NCI-H187 treated with DMSO at 0.1 percent for 48 hours (cell line): ENCODE measurements at regions not wholly inside any gene's neighbourhood (a gene's known extent, or its start where the extent isn't known, plus 50 kb on each side); places are given as distances from the start of the nearest gene placed in this dataset.

Experiments used
- DNase-seq: peaks from one replicate; lab custom pipeline; 2025; lab: John Stamatoyannopoulos, UW

DNA sequence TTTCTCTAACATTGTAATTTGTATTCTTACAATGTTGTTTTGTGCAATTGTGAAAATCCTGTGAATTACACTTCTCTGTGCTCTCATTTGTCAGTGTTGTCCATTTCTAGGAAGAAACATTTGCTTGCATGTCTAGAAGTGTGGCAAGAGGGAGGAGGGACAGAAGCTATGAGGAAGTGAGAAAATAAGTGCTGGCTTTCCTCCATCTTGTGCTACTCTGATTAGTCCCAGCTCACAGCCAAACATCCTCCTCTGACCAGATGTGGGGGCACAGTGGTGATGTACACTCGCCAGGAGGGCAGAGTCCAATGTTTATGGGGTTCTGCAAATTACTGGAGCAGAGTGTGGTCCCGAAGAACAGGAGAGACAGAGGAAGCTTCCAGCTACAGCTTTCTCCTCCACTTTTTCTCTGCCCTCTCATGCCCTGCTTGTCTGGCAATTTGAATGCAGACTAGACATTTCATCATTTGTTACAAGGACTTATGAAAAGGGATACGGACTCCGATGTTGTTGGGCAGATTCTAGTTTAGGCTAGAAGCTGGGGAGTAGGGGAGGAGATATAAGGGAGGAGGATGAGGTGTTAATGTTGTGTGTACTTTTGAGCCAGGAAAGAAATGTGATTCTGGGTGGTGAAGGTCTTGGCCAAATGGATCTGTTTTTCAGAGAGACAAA lies 131.0 kb upstream of the C1GALT1 start:
- no peak for DNase-seq

DNA sequence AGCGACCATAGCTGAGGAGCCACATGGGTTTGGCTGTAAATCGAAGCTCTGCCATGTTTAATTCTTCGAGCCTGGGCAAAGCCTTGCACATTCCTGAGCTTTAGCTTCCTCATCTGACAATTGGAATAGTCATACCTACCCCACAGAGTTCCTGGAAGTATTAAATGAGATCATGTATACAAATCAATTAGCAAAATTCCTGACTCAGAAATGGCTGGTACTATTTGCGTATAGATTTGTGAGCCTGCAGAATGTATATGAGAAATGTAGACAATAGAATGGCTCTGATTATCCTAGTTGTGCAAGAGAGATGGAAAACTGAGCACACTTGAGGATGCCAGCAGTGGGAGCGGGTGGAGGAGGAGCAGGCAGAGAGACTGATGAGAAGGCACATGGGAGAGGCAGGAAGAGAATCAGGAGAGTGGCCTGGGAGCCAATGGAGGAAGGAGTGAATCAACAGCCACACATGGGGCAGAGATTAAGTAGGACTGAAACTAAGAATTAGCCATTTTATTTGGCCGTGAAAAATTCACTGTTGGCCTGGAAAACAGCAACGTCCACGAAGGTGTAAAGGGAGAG lies 128.0 kb upstream of the C1GALT1 start:
- DNase-seq = no peak

DNA sequence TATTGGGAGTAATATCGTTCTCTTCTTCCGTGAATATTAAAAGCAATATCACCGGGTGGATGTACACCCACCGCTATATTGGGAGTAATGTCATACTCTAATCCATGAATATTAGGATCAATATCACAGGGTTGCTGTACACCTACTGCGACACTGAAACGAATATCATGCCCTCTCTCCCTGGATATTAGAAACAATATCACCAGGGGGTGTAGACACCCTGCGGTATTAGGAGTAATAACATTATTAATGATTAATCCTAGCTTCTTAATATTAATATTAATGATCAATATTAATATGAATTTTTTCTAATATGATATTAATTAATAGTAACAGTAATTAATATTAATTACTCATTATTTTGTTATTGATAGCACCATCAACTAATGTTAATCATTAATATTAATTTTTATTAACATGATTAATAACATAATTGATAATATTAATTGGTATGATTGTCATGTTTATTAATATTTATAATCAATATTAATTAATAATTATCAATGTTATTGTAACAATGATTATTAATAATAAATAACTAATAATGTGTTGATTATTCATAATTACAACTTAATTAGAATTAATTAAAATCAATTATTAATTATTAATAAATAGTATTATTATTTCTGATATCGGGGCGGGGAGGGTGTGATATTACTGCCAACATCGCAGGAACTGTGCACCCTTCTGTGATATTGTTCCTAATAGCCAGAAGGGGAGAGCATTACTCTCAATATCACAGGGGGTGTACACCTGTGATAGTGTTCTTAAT lies 121.3 kb upstream of the C1GALT1 start:
- DNase-seq = no peak

DNA sequence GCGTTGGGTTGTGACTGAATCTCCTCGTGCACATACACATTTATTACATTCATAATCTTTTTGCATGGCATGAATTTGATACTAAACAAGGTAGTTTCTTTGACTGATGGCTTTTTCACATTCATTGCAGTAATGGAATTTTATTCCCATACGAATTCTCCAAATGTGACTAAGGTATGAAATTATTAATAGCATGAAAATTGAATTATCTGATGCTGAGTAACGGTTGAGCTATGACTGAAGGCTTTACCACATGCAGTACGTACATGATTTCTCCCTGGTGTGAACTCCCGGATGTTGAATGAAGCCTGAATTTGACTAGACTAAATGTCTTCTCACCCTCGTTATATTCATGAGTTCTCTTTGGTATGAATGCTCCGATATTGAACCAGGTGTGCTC lies 104.4 kb upstream of the C1GALT1 start:
- DNase-seq = no peak

- DNase-seq = no peak
These were observed 101.5 kb upstream of the C1GALT1 start for GRCh38 chr7:7080802-7081201.

GRCh38 chr7:7090460-7090859 lies 91.9 kb upstream of the C1GALT1 start:
- no peak for DNase-seq

- no peak for DNase-seq
These were observed 84.0 kb upstream of the C1GALT1 start for GRCh38 chr7:7098280-7098818.

DNA sequence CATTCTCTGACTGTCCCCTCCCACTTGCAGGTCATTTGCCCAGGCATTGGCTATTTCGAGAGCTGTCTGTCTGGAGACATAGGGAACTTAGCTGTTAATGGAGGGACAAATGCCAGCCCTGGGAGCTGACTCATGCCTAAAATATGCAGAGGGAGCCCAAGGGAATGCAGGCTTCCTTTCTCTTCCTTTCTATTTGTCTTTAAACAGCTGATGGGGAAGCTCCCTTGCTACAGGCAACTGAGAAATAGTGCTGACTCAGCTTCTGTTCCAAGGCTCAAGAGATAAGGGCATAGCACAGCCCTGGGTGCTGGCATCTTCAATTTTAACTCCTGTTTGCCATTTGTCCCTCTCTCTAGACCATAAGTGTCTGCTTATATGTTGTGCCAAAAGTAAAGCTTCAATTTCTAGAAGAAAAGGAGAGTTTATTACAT lies 82.7 kb upstream of the C1GALT1 start:
- no peak for DNase-seq

- DNase-seq = peak; percentile 33
These were observed 81.9 kb upstream of the C1GALT1 start for GRCh38 chr7:7100432-7100849.

DNA sequence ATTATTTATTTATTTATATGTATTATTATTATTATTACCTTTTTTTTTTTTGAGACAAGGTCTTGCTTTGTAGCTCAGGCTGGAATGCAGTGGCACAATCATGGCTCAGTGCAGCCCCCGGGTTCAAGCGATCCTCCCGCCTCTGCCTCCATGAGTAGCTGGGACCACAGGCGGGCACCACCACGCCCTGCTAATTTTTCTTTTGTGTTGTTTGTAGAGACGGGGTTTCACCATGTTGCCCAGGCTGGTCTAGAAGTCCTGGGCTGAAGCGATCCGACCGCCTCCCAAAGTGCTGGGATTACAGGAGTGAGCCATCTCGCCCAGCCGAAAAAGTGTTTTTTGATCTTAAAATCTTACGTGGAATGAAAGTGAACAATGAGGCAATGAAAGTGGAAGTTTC lies 79.4 kb upstream of the C1GALT1 start:
- DNase-seq = no peak

- DNase-seq = no peak
These were observed 78.7 kb upstream of the C1GALT1 start for GRCh38 chr7:7103343-7104313.

DNA sequence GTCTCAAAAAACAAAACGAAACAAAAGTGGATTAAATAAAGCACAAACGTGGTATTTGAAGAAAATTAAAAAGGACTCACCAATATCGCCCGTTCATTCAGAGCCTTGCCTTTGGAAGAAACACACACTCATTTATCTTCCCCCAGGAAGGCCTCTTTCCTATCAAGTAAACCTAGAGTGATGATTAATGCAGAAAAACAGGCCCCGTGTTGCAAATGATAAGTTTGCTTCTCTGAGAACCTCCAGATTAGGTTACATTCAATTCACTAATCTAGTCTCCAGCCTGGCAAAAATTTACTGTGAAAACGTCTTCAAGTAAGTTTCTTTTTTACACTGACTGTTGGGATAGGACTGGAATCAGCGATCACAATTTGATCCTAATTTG lies 78.0 kb upstream of the C1GALT1 start:
- no peak for DNase-seq

DNA sequence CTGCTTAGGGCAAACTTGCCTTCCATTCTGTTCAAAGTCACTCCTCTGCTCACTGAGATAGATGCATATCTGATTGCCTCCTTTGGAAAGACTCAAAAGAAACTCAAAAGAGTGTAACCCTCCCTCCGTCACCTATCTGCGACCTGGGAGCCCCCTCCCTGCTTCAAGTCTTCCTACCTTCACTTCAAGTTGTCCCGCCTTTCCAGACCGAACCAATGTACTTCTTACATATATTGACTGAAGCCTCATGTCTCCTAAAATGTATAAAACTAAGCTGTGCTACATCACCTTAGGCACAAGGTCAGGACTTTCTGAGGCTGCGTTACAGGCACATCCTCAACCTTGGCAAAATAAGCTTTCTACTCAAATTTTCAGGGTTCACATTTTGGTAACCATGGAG lies 77.4 kb upstream of the C1GALT1 start:
- no peak for DNase-seq

DNA sequence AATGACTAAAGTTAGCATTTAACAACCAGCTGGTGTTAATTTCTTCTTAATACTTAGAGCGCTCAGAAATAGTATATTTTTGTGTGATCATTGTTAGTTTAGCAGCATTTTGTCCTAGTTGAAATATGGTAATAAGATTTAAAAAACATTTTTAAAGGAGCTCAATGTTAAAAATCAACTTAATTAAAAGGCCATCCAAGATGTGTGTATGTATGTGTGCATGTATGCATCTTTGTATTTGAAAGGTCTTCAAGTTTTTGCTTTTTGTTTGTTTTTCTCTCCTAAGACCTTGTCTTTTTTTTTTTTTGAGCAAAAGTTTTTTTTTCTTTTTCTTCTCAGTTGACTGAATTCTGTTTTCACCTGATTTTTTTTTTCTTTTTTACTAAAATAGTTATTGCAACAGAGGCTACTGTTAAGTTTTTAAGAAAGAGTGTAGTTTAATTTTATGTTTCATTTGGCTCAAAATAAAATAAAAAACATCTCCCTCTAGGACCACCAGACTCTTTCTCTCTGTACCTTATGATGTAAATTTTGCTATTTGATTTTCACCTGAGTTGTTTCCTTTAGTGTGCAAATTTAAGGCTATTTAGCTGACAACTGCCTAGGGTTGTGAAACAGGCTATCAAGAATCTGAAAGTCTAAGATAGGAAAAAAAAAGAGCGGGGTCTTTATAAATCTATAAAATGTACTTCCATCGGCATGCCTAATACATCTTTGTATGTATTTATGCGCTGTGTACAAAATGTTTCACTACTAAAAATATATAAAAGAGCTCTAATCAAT lies 76.4 kb upstream of the C1GALT1 start:
- DNase-seq = no peak

GRCh38 chr7:7108931-7109330 lies 73.4 kb upstream of the C1GALT1 start:
- no peak for DNase-seq

DNA sequence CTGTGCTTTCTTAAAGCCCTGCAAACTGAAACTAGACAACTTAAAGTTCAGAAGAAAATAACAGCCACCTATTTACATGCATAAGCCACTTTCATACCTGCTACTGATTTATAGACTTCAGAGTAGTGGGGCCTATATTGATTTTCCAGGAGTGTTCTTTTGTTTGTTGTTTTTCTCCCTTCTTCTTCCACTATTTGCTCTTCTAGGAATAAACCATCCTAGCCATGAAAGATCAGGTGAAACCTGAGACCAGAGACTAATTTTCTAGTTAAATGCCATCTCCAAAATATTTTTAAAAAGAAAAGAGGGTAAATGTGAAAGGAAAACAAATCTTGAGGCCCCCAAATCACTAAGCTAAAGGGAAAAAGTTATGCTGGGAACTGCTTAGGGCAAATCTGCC lies 72.4 kb upstream of the C1GALT1 start:
- DNase-seq = no peak

DNA sequence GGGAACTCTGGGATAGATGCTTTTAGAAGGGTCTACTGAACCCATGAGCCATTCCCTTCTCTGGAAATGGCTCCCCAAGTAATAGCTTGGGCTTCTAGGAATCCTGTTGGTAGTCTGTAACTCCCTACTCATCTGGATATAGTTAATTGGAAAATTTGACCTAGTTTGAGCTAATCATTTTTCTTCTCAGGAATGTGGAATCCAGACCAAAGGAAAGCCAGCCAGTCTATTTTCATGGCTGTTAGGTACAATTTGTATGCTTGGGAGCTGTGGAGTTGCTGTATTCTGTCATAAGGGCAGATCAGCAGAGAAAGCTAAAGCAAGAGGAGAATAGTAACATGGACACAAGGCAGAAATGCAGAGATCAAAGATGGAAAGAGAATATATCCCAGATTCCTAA lies 71.6 kb upstream of the C1GALT1 start:
- no peak for DNase-seq

GRCh38 chr7:7112868-7113267 lies 69.5 kb upstream of the C1GALT1 start:
- DNase-seq = no peak

DNA sequence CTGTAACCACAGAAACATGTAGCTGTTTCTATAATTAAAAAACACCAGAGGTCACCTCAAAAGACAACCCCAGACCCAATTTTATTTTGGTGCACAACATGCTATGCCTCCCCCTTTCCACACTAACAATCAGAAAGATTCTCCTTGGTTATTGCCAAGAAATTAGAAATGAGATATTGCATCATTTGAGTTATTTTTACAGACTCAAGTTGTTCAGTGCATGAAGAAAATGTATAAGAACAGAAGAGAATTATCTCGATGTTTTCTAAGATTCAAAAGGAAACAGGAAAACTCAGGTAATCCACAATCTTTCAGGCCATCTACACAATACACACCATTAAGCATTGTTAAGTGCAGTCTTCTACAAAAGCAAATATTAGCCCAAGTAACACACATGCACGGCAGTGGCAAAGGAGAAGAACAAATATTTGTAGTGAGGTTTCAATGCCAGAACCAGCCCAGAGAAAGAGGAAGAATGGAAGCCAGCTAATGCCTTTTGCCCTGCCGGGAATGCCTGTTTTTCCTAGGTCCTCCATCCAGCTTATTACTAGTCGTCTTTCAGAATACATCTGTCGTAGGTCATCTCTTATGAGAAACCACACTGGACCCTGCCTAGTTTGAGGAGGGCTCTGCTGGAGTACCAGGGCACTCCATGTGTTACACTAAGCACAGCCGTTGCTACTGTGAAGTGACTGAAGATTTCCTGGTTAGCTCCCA lies 67.6 kb upstream of the C1GALT1 start:
- DNase-seq = no peak

- no peak for DNase-seq
These were observed 64.3 kb upstream of the C1GALT1 start for GRCh38 chr7:7117935-7118586.
